ENCODE measurements at regions not wholly inside any gene's neighbourhood (a gene's known extent, or its start where the extent isn't known, plus 50 kb on each side); places are given as distances from the start of the nearest gene placed in this dataset.
"Not testable (repeated sequence)": the region's sequence is repeated elsewhere in the genome, so short reads cannot be mapped to it uniquely, and the experiment has no call there.

DNA sequence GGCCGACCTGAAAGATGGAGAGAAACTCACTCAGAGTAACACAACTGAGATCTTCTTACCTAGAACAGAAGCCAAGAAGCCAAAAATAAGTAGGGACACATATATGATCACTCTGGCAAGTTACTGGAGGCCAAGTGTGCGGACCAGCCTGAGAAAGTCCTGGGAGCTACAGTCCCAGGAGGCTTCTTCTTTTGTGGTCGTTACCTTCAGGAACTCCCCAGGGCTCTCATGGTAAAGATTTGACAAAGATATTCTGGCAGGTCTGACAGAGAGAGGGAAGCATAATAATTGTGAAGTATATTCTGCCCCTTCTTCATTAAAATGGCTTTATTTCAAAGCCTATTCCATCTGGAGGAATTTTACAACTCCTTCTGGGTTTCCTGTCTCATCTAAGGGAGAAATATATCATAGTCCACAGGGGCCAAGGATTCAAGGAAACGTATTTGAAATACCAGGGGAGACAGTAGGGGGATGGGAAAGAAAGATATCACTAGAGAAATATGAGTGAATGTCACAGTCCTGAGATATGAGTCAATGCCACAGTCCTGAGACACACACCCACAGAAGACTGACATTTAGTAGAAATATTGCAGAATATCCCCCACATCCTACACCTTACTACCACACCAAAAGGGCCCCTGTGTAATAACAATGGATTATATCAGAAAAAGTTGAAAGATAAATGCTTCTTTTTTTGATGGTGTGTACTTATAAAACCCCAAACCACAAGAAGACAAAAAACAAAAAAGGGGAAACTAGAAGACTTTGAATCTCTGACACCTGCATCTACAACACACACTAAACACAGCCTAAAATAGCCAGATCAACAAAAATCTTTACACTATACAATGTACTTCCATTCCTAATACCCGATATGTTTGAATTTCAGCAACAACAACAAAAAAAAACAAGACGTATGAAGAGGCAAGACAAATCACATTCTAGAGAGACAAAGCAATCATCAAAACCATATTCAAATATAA lies 594.2 kb upstream of the NRG3 start:
- no peak for DNase-seq

DNA sequence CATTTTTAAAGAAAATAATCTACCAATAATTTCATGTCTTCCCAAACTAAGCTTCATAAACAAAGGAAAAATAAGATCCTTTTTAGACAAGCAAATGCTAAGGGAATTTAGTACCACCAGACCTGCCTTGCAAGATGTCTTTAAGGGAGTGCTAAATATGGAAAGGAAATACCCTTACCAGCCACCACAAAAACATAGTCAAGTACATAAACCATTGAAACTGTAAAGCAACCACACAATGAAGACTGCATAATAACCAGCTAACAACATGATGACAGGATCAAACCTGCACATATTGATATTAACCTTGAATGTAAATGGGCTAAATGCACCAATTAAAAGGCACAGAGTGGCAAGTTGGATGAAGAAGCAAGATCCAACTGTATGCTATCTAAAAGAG lies 586.5 kb upstream of the NRG3 start:
- DNase-seq = no peak

GRCh38 chr10:81297292-81297691 lies 577.7 kb upstream of the NRG3 start:
- no peak for DNase-seq

DNA sequence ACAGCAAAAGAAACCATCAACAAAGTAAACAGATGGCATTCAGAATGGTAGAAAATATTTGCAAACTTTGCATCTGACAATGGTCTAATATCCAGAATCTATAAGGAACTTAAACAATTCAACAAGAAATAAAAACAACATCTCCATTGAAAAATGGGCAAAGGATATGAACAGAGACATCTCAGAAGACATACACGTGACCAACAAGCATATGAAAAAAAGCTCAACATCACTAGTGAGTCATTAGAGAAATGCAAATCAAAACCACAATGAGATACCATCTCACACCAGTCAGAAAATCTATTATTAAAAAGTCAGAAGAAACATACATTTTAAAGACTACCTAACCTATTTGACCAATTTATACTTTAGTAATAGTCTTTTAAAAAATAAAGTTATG lies 571.3 kb upstream of the NRG3 start:
- no peak for DNase-seq

DNA sequence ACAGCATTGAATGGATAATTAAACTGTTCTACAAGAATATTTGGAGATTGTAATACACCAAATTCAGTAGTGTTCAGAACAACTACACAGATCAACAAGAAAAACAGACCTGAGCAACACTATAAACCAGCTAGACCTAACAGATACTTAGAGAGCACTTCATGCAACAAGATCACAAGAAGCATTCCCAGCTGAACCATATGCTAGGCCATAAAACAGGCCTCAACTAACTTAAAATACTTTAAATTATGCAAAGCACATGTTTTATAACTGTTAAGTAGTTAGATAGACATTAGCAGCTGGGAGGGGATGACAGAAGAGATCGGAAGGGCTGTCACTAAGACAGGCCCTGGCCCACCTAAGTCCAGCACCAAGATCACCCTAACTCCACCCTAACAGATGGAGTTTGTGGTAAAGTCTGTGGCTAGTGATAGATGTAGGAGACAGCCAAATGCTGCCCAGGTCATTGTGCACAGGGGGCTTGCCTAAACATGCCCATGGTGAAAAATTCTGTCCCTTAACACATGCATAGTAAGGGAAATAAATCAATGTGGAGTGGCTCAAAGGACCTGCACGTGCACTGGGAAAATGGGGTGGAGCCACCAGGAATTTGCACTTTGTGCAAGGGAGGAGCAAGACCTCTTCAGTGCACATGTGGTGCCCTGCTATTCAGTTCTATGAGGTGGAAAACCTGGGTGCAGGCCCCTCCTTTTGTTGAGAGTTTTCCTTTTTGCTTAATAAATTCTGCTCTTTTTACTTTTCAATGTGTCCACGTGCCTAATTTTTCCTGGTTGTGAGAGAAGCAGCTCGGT lies 567.8 kb upstream of the NRG3 start:
- no peak for DNase-seq

- DNase-seq = no peak
Observed at GRCh38 chr10:81309041-81309552, 565.9 kb upstream of the NRG3 start.

- no peak for DNase-seq
Observed at GRCh38 chr10:81314471-81314870, 560.5 kb upstream of the NRG3 start.

GRCh38 chr10:81315026-81315425 lies 560.0 kb upstream of the NRG3 start:
- no peak for DNase-seq

DNA sequence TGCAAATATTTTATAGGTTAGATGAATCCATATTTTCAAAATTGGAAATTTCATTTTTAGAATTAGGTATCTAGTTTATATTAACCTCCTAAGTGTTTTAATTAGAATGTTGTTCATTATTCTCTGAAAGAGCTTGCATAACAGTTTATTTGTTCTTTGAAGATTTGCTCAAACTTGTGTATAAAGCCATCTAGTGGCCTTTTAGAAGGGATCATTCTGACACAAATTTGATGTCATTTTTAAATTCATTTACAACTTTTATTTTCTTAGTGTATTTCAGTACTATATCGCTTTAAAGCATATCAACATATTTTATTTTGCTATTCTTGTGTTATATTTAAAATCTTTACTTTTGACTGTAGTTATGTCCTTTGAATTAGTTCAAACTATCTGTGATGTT lies 527.0 kb upstream of the NRG3 start:
- DNase-seq = no peak

DNA sequence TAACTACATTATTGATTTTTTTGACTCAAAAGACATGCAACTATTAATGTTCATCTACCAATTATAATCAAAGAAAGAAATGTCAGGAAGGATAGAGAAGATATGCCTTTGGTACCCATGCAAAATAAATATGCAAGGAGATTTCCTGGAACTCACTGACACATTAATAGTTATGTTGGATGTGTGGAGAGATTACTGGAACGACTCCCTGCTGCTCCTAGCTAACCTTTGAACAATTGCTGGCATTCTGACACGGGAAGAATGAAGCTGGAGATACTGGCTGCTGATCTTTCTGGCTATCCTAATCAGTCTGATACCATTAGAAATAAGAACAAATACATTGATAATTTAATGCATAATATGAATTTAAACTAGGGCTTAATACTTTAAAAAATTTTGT lies 507.9 kb upstream of the NRG3 start:
- no peak for DNase-seq

DNA sequence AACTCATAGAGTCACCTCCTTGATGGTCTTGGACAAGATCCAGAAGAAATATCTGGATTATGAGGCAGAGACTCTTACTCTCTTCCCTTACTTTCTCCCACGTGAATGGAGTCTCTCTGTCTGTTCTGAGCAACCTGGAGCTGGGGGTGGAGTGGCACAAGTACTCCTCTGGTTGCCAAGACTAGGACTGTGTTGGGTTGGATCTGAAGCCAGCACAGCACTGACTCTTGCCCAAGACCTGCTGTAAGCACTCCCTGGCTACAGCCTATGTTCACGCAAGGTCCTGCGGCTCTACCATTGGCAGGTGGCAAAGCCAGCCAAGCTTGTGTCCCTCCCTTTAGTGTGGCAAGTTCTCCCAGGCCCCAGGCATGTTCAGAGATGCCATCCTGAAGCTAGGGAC lies 488.2 kb upstream of the NRG3 start:
- no peak for DNase-seq

DNA sequence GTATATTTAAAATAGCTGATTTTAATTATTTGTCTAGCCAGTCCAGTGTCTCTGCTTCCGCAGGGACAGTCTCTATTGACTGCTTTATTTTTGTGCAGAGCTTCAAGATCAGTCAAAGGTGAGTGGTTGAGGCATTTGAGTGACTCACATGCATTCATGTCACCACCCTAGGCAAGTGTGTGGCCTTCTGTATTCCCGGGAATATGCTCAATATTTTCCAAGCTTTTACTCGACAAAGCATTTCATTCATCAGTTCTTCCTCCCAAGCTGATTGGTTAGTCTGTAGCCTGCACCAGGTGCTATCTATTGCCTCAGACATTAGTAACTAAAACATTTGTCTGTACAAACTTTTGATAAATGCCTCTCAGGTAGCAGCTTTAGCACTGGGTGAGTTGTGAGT lies 471.5 kb upstream of the NRG3 start:
- DNase-seq = no peak

GRCh38 chr10:81405399-81405798 lies 469.6 kb upstream of the NRG3 start:
- no peak for DNase-seq

DNA sequence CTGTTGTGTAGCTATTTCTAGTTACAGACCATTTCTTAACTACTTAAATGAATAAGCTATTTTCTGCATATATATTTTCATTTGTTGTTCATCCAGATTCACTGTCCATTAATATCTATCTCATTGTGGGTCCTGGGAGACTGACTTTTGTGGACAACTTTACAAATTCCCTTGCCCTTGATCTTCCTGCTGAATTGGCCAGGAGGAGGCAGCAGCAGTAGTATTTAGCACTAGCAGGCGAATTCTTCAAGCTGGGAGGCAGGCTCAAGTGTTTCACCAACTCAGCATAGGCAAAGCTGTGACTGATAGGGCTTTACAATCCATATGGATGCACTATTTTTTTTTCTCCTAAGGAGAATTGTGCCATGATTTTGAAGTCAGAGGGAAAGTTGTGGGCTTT lies 461.0 kb upstream of the NRG3 start:
- peak; percentile 1 for DNase-seq

DNA sequence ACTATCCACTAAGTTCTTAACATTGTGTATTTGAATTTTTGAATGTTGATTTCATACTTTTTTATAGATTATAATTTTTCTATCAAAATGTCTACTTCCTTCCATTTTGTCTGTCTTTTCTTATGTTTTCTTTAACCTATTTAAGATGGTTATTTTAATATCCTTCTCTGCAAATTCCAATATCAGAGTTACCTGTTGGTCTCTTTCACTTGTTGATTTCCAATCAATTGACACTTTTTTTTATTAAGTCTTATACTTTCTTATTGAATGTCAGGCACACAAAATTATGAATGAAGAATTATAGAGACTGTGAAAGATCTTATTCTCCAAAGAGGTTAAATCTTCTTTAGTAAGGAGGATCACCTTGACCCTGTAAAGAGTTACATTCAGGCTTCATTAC lies 448.3 kb upstream of the NRG3 start:
- no peak for DNase-seq

GRCh38 chr10:81428456-81429134 lies 446.4 kb upstream of the NRG3 start:
- DNase-seq = no peak

DNA sequence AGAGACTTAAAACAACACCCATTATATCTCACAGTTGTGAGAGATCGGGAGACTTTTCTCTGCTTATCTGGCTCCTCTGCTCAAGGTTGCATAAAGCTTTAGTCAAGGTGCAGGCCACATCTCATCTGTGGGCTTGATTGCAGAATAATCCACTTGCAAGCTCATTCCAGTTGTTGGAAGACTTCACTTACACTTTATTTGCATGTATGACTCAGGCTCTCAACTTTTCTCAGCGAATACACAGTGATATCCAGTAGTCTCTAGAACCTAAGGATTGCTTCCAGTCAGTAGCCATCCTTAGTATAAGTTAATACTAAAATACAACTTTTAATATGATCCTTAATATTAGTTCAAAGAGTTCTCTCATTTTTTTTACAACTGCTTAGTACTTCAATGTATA lies 435.5 kb upstream of the NRG3 start:
- DNase-seq = no peak

GRCh38 chr10:81441624-81442023 lies 433.4 kb upstream of the NRG3 start:
- not testable (repeated sequence) for DNase-seq

GRCh38 chr10:81444242-81444929 lies 430.6 kb upstream of the NRG3 start:
- DNase-seq = no peak

DNA sequence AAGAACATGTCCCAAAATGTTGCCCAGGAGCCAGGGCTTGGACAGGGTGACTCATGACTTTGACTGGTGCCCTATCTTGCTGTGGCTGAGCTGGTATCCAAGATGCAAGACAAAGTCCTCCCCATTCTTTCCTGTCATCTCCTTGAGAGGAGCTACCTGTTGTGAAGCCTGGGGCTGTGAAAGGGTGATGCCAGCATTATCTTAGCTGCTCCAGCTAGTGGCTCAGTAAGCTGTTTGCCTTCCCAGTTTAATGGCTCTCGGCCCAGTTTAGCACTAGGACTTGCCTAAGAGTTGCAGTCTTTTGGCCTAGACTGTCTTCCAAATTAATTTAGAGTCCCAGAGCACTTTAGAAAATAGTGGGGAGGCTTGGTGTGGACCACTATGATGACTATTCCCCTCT lies 424.3 kb upstream of the NRG3 start:
- no peak for DNase-seq

DNA sequence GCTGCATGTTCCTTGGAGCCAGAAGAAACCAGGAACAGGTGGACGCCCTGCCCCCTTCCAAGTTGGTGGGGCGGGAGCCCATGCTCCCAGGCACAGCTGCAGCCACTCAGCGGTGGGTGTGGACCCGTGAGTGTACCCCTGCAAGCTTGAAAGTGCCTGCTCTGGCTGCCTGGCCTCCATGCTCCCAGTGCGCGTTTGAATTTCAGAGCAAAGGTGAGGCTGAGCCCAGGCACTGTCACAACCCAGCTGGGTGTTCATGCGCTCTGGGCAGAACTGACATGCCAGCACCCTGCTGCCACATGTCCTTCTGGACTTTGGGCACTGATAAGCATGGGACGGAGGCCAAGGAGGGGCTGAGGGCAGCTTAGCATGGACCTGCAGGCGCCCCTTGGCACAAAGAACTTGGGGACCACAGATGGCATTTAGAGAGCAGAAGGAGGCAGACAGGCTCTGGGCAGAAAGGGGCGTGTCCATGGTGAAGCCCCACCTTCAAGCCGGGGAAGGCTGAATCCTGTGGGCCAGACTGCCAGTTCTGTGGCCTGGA lies 402.0 kb upstream of the NRG3 start:
- DNase-seq = no peak

GRCh38 chr10:81473755-81474154 lies 401.2 kb upstream of the NRG3 start:
- no peak for DNase-seq

All from NCI-H510A treated with DMSO at 0.1 percent for 48 hours (cell line).